Astrocyte (in vitro differentiated cells and primary cell): ENCODE measurements at regions not wholly inside any gene's neighbourhood (a gene's known extent, or its start where the extent isn't known, plus 50 kb on each side); places are given as distances from the start of the nearest gene placed in this dataset.

Experiments used
- DNase-seq: peaks from one replicate; pipeline ENCODE4 v3.0.0-alpha.2; 2010; ENCODE audit warnings: low read depth
- FAIRE-seq: peaks from 2 replicates; lab custom pipeline; 2011; peaks lifted over from hg19 to GRCh38; lab: Jason Lieb, UNC
- H2AFZ ChIP-seq: 2 replicates; pipeline ENCODE4 v1.6.0; 2012; ENCODE audit warnings: low read depth, low read length, inconsistent platforms
- H3K27ac ChIP-seq: 2 replicates; pipeline ENCODE4 v1.5.1; 2011; ENCODE audit warnings: low read depth, low read length, inconsistent platforms
- H3K27me3 ChIP-seq: 2 replicates; pipeline ENCODE4 v1.6.0; 2011; ENCODE audit warnings: low read length, inconsistent platforms; ENCODE audit not compliant: insufficient read depth
- H3K36me3 ChIP-seq: 2 replicates; pipeline ENCODE4 v1.5.1; 2011; ENCODE audit warnings: low read length, inconsistent platforms; ENCODE audit not compliant: insufficient read depth
- H3K4me1 ChIP-seq: 2 replicates; pipeline ENCODE4 v1.5.1; 2011; ENCODE audit warnings: low read length, inconsistent platforms; ENCODE audit not compliant: insufficient read depth
- H3K4me2 ChIP-seq: 2 replicates; pipeline ENCODE4 v1.6.0; 2012; ENCODE audit warnings: low read length, inconsistent platforms
- H3K4me3 ChIP-seq: 2 replicates; pipeline ENCODE4 v1.5.1; 2011; ENCODE audit warnings: low read depth, mild to moderate bottlenecking, low read length, inconsistent platforms; ENCODE audit not compliant: insufficient read depth
- H3K79me2 ChIP-seq: 2 replicates; pipeline ENCODE4 v1.6.0; 2012; ENCODE audit warnings: mild to moderate bottlenecking, low read length, inconsistent platforms; ENCODE audit not compliant: insufficient read depth
- H3K9ac ChIP-seq: 2 replicates; pipeline ENCODE4 v1.6.0; 2012; ENCODE audit warnings: mild to moderate bottlenecking, low read length, inconsistent platforms
- H3K9me3 ChIP-seq: 2 replicates; pipeline ENCODE4 v1.5.1; 2012; ENCODE audit warnings: low read depth, mild to moderate bottlenecking, low read length, inconsistent platforms; ENCODE audit not compliant: insufficient read depth
- H4K20me1 ChIP-seq: 2 replicates; pipeline ENCODE4 v1.6.0; 2012; ENCODE audit warnings: low read length, inconsistent platforms; ENCODE audit not compliant: insufficient read depth
- H3K27ac Mint-ChIP-seq: one replicate; pipeline ENCODE4 v1.8.0; 2021; ENCODE audit warnings: mild to moderate bottlenecking, mixed read lengths; ENCODE audit not compliant: unreplicated experiment
- H3K27me3 Mint-ChIP-seq: one replicate; pipeline ENCODE4 v1.8.0; 2021; ENCODE audit warnings: low read depth, mixed read lengths; ENCODE audit not compliant: unreplicated experiment
- H3K36me3 Mint-ChIP-seq: one replicate; pipeline ENCODE4 v1.8.0; 2021; ENCODE audit warnings: low read depth, mixed read lengths; ENCODE audit not compliant: unreplicated experiment
- H3K4me1 Mint-ChIP-seq: one replicate; pipeline ENCODE4 v1.8.0; 2021; ENCODE audit warnings: low read depth, mixed read lengths; ENCODE audit not compliant: unreplicated experiment
- H3K4me3 Mint-ChIP-seq: one replicate; pipeline ENCODE4 v1.8.0; 2021; ENCODE audit warnings: mild to moderate bottlenecking, moderate library complexity, mixed read lengths; ENCODE audit not compliant: unreplicated experiment
- H3K9me3 Mint-ChIP-seq: one replicate; pipeline ENCODE4 v1.8.0; 2021; ENCODE audit warnings: mild to moderate bottlenecking, mixed read lengths; ENCODE audit not compliant: unreplicated experiment
- CTCF ChIP-seq: IDR thresholded peaks from 2 replicates; pipeline ENCODE4 v1.5.1; 2011; ENCODE audit warnings: low read depth, mild to moderate bottlenecking, inconsistent platforms, low read length, moderate library complexity; ENCODE audit not compliant: insufficient read depth
- EZH2 ChIP-seq: IDR thresholded peaks from 2 replicates; pipeline ENCODE4 v1.6.1; 2012; ENCODE audit warnings: mild to moderate bottlenecking, low read length, inconsistent platforms; ENCODE audit not compliant: insufficient read depth

DNA sequence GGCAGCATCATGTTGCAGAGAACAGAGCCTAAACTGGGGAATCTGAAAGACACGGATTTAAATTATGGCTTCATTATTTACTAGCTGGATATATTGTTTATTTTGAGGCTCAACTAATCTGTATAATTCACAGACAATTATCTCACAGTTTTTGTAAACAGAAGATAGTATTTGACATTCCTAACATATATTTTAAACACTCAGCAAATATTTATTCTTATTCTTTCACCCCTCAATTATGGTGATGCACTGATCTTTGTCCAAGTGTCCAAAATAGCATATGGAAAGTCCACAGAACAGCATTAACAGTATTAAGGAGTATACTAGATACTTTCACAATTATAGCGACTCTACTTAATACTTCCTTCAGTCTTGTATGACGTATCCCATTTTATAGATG is 257.0 kb downstream of the ADGRG6 start:
- no peaks in the 10 kb centered on the region for H3K36me3 Mint-ChIP-seq
- H3K9me3 ChIP-seq = no peaks in the 10 kb centered on the region
- DNase-seq = no peak
- H3K4me2 ChIP-seq = no peak overlapping the region
- no peaks in the 10 kb centered on the region for H3K4me1 Mint-ChIP-seq
- H3K27me3 Mint-ChIP-seq = no peaks in the 10 kb centered on the region
- peaks cover 2% of the 10 kb centered on the region for H3K9me3 Mint-ChIP-seq
- no peak overlapping the region for H3K27ac Mint-ChIP-seq
- no peak for FAIRE-seq
- H3K36me3 ChIP-seq = no peaks in the 10 kb centered on the region
- H3K4me3 ChIP-seq = no peak overlapping the region
- no peak overlapping the region for H3K9ac ChIP-seq
- H4K20me1 ChIP-seq = no peaks in the 10 kb centered on the region
- H3K27me3 ChIP-seq = no peaks in the 10 kb centered on the region
- no peak overlapping the region for H3K4me3 Mint-ChIP-seq
- TF ChIP-seq EZH2 (no peak), CTCF (no peak)
- no peak overlapping the region for H3K27ac ChIP-seq
- H3K4me1 ChIP-seq = no peaks in the 10 kb centered on the region
- H3K79me2 ChIP-seq = no peaks in the 10 kb centered on the region
- no peak overlapping the region for H2AFZ ChIP-seq

- Histone ChIP-seq H3K79me2 (no peaks in the 10 kb centered on the region), H3K36me3 (no peaks in the 10 kb centered on the region), H3K9me3 (no peaks in the 10 kb centered on the region), H3K4me1 (no peaks in the 10 kb centered on the region), H2AFZ (no peak overlapping the region), H3K9ac (no peak overlapping the region), H4K20me1 (no peaks in the 10 kb centered on the region), H3K27me3 (no peaks in the 10 kb centered on the region), H3K4me2 (no peak overlapping the region), H3K4me3 (no peak overlapping the region), H3K27ac (no peak overlapping the region)
- H3K27ac Mint-ChIP-seq = no peak overlapping the region
- peaks cover 2% of the 10 kb centered on the region for H3K9me3 Mint-ChIP-seq
- TF ChIP-seq EZH2 = no peak
- TF ChIP-seq CTCF = no peak
- H3K36me3 Mint-ChIP-seq = no peaks in the 10 kb centered on the region
- H3K4me1 Mint-ChIP-seq = no peaks in the 10 kb centered on the region
- DNase-seq (no peak), FAIRE-seq (no peak)
- H3K4me3 Mint-ChIP-seq = no peak overlapping the region
- H3K27me3 Mint-ChIP-seq = no peaks in the 10 kb centered on the region
Observed at GRCh38 chr6:142561511-142562265, 259.9 kb downstream of the ADGRG6 start.

- no peaks in the 10 kb centered on the region for H3K4me1 ChIP-seq
- no peaks in the 10 kb centered on the region for H3K9me3 Mint-ChIP-seq
- no peak for FAIRE-seq
- no peak overlapping the region for H3K27ac ChIP-seq
- H4K20me1 ChIP-seq = no peaks in the 10 kb centered on the region
- H3K4me3 ChIP-seq = no peak overlapping the region
- H3K4me2 ChIP-seq = no peak overlapping the region
- H3K36me3 ChIP-seq = no peaks in the 10 kb centered on the region
- peaks cover 11% of the 10 kb centered on the region for H3K4me1 Mint-ChIP-seq
- DNase-seq = no peak
- H3K79me2 ChIP-seq = no peaks in the 10 kb centered on the region
- H3K4me3 Mint-ChIP-seq = no peak overlapping the region
- no peaks in the 10 kb centered on the region for H3K9me3 ChIP-seq
- no peaks in the 10 kb centered on the region for H3K36me3 Mint-ChIP-seq
- H3K27me3 Mint-ChIP-seq = no peaks in the 10 kb centered on the region
- no peaks in the 10 kb centered on the region for H3K27me3 ChIP-seq
- H3K27ac Mint-ChIP-seq = no peak overlapping the region
- H3K9ac ChIP-seq = no peak overlapping the region
- no peak overlapping the region for H2AFZ ChIP-seq
- TF ChIP-seq CTCF (no peak), EZH2 (no peak)
Observed at GRCh38 chr6:142562865-142563264, 261.1 kb downstream of the ADGRG6 start.
